GM12878 (cell line): ENCODE measurements at regions not wholly inside any gene's neighbourhood (a gene's known extent, or its start where the extent isn't known, plus 50 kb on each side); places are given as distances from the start of the nearest gene placed in this dataset.
"Not testable (repeated sequence)": the region's sequence is repeated elsewhere in the genome, so short reads cannot be mapped to it uniquely, and the experiment has no call there.

Source experiments
- ATAC-seq: fragments of 200-7000 bp; cut with Tn5 transposase; 3 replicates; pipeline ENCODE4 v1.9.1; 2020; ENCODE audit warnings: mild to moderate bottlenecking, moderate library complexity
- BruUV-seq: library from RNA; stranded (reverse); fragments of 400-500 nt; replicated peaks from 2 replicates; lab custom pipeline; 2021; lab: Mats Ljungman, UMichigan
- CTCF ChIA-PET: fragments of 300-600 bp; sonication (Branson Sonifier 250); formaldehyde crosslinking; extraction: SDS; loops from one replicate; lab custom pipeline; 2021; ENCODE audit warnings: inconsistent platforms; lab: Yijun Ruan, JAX
- POLR2A ChIA-PET: fragments of 350-600 bp; formaldehyde crosslinking; extraction: SDS; loops from one replicate; lab custom pipeline; 2021; ENCODE audit warnings: inconsistent platforms; lab: Charles Lee
- RAD21 ChIA-PET: fragments of 300-600 bp; sonication (Branson Sonifier 250); formaldehyde crosslinking; loops from one replicate; lab custom pipeline; 2023; ENCODE audit warnings: antibody characterized with exemption; ENCODE audit not compliant: unreplicated experiment; lab: Charles Lee
- SMC1A ChIA-PET: fragments of 300-600 bp; sonication (Branson Sonifier 250); formaldehyde crosslinking; loops from one replicate; lab custom pipeline; 2023; ENCODE audit not compliant: unreplicated experiment, uncharacterized antibody; lab: Charles Lee
- DNase-seq: peaks from one replicate; pipeline ENCODE4 v3.0.0-alpha.2; 2011; ENCODE audit warnings: low read depth, low spot score
- FAIRE-seq: peaks from 3 replicates; lab custom pipeline; 2011; peaks lifted over from hg19 to GRCh38; lab: Jason Lieb, UNC
- H2AFZ ChIP-seq: 2 replicates; pipeline ENCODE4 v1.6.0; 2011; ENCODE audit warnings: low read depth, low read length, control low read depth; ENCODE audit not compliant: control insufficient read depth
- H3K27ac ChIP-seq: 2 replicates; pipeline ENCODE4 v1.5.1; 2011; ENCODE audit warnings: control low read depth; ENCODE audit not compliant: control insufficient read depth, insufficient read depth
- H3K27me3 ChIP-seq, 2 experiments: replicated peaks in 1 of 2; 2 replicates each; pipeline versions ENCODE4 v1.6.0 to v1.6.1; 2011; ENCODE audit warnings: low read length in 1 of 2; ENCODE audit not compliant: control insufficient read depth in 2 of 2, insufficient read depth in 2 of 2
- H3K36me3 ChIP-seq, 2 experiments: 2 replicates each; pipeline ENCODE4 v1.5.1; 2011; ENCODE audit warnings: low read length in 1 of 2; ENCODE audit not compliant: control insufficient read depth in 2 of 2, insufficient read depth in 2 of 2
- H3K4me1 ChIP-seq: 2 replicates; pipeline ENCODE4 v1.6.1; 2011; ENCODE audit warnings: mild to moderate bottlenecking, low read length, moderate library complexity, mixed read lengths; ENCODE audit not compliant: control insufficient read depth, insufficient read depth
- H3K4me2 ChIP-seq: 2 replicates; pipeline ENCODE4 v1.6.0; 2011; ENCODE audit warnings: control low read depth; ENCODE audit not compliant: control insufficient read depth, insufficient read depth
- H3K4me3 ChIP-seq: fragments of 200-600 bp; sonication (generic); 2 replicates; pipeline ENCODE4 v1.5.1; 2016
- H3K79me2 ChIP-seq: 2 replicates; pipeline ENCODE4 v1.6.0; 2011; ENCODE audit warnings: low read length; ENCODE audit not compliant: control insufficient read depth, insufficient read depth
- H3K9ac ChIP-seq: 2 replicates; pipeline ENCODE4 v1.8.0; 2011; ENCODE audit warnings: low read length, control low read depth, mixed read lengths; ENCODE audit not compliant: control insufficient read depth, insufficient read depth
- H3K9me3 ChIP-seq: replicated peaks from 3 replicates; pipeline ENCODE4 v1.5.1; 2011; ENCODE audit warnings: mild to moderate bottlenecking, low read length; ENCODE audit not compliant: control insufficient read depth, insufficient read depth
- H4K20me1 ChIP-seq: 2 replicates; pipeline ENCODE4 v1.6.0; 2011; ENCODE audit not compliant: control insufficient read depth, insufficient read depth
- PRDM15 ChIP-seq: fragments of 450-650 bp; formaldehyde crosslinking; IDR thresholded peaks from 2 replicates; pipeline ENCODE4 v1.4.0; 2020; ENCODE audit warnings: mild to moderate bottlenecking, moderate library complexity
- RBBP5 ChIP-seq: fragments of 200-600 bp; sonication (generic); conservative IDR thresholded peaks from 2 replicates; pipeline ENCODE4 v1.6.1; 2016
- WGBS: methylation state at CpG from one replicate; pipeline ENCODE4 v1.1.6; 2016; ENCODE audit warnings: low lambda C conversion rate; ENCODE audit not compliant: insufficient replicate concordance, insufficient coverage; ENCODE audit errors: missing lambda C conversion rate; 5-methylcytosine and 5-hydroxymethylcytosine counted together
- in situ Hi-C: fragments of 300-500 bp; cut with MboI; formaldehyde crosslinking; loops from 9 replicates; pipeline ENCODE4 v1.14.3; 2018; ENCODE audit warnings: mixed read lengths
- intact Hi-C: fragments of 100-400 bp; cut with micrococcal nuclease; formaldehyde crosslinking; loops from one replicate; pipeline ENCODE4 v1.14.2; 2022; ENCODE audit not compliant: unreplicated experiment

DNA sequence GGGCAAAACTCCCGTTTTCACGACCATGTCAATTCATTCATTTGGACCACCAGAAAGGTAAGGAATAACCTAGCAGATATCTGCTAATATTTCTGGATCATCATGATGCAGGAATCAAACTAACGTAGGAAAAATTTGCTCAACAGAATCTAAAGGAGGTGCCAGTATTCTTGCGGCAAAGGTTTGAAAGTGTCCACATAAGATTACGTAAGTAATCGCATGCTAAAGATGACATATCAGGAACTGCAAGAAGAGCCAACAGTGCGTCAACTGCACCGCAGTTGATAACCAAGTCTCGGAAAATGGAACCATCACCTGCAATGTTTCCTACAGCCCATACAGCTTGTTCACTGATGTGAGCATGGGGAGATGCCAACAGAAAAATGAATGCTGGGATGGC is 194.1 kb upstream of the ZNF804B start (continued):
- no peak for TF ChIP-seq PRDM15
- TF ChIP-seq RBBP5 = no peak

GRCh38 chr7:88556441-88556840 is 203.1 kb upstream of the ZNF804B start:
- H3K4me1 ChIP-seq, H3K4me2 ChIP-seq, H3K4me3 ChIP-seq, POLR2A ChIA-PET, ATAC-seq, H3K36me3 ChIP-seq, H3K9me3 ChIP-seq, H3K9ac ChIP-seq, H3K27ac ChIP-seq, CTCF ChIA-PET, H2AFZ ChIP-seq, in situ Hi-C loops, RAD21 ChIA-PET, FAIRE-seq, BruUV-seq, intact Hi-C loops, H3K79me2 ChIP-seq, DNase-seq, H4K20me1 ChIP-seq, SMC1A ChIA-PET, H3K27me3 ChIP-seq: not testable (repeated sequence)
- WGBS = 54% methylated on average over 17 of the region's 17 CpGs

- SMC1A ChIA-PET, POLR2A ChIA-PET, in situ Hi-C loops, CTCF ChIA-PET, H3K4me1 ChIP-seq, H4K20me1 ChIP-seq, H3K36me3 ChIP-seq, DNase-seq, H3K9ac ChIP-seq, H3K9me3 ChIP-seq, FAIRE-seq, intact Hi-C loops, H2AFZ ChIP-seq, H3K79me2 ChIP-seq, ATAC-seq, H3K27ac ChIP-seq, RAD21 ChIA-PET, H3K4me2 ChIP-seq, BruUV-seq, H3K4me3 ChIP-seq, H3K27me3 ChIP-seq: not testable (repeated sequence)
- WGBS = 51% methylated on average over 4 of the region's 4 CpGs
Observed at GRCh38 chr7:88554847-88555246, 204.7 kb upstream of the ZNF804B start.
